Panc1 (cell line): ENCODE measurements at regions not wholly inside any gene's neighbourhood (a gene's known extent, or its start where the extent isn't known, plus 50 kb on each side); places are given as distances from the start of the nearest gene placed in this dataset.

Experiments used
- ATAC-seq: fragments of 200-7000 bp; cut with Tn5 transposase; 2 replicates; pipeline ENCODE4 v1.9.1; 2020; ENCODE audit warnings: mild to moderate bottlenecking, moderate library complexity
- BruUV-seq: library from RNA; stranded (reverse); fragments of 400-500 nt; replicated peaks from 2 replicates; lab custom pipeline; 2021; lab: Mats Ljungman, UMichigan
- CTCF ChIA-PET: fragments of 300-600 bp; sonication (Branson Sonifier 250); formaldehyde crosslinking; loops from one replicate; lab custom pipeline; 2022; ENCODE audit warnings: antibody characterized with exemption; lab: Charles Lee
- POLR2A ChIA-PET: fragments of 300-600 bp; sonication (Branson Sonifier 250); formaldehyde crosslinking; loops from one replicate; lab custom pipeline; 2022; ENCODE audit warnings: antibody characterized with exemption; lab: Charles Lee
- DNase-seq: peaks from one replicate; pipeline ENCODE4 v3.0.0-alpha.2; 2010; ENCODE audit warnings: low read depth, low spot score
- H3K27ac ChIP-seq: 2 replicates; pipeline ENCODE4 v1.5.1; 2011; ENCODE audit warnings: mild to moderate bottlenecking, low read length, inconsistent platforms
- H3K27me3 ChIP-seq: fragments of 200-500 bp; sonication (Bioruptor generic); 2 replicates; pipeline ENCODE4 v1.6.0; 2014; ENCODE audit warnings: low read length, inconsistent platforms; ENCODE audit not compliant: control insufficient read depth, insufficient read depth
- H3K36me3 ChIP-seq: fragments of 200-500 bp; sonication (Bioruptor generic); 2 replicates; pipeline ENCODE4 v1.5.1; 2014; ENCODE audit warnings: inconsistent platforms, mild to moderate bottlenecking, low read length, moderate library complexity; ENCODE audit not compliant: control insufficient read depth, insufficient read depth
- H3K4me1 ChIP-seq: 2 replicates; pipeline ENCODE4 v1.5.1; 2011; ENCODE audit warnings: inconsistent platforms, mild to moderate bottlenecking, low read length, moderate library complexity; ENCODE audit not compliant: control insufficient read depth, insufficient read depth
- H3K4me3 ChIP-seq, 2 experiments: 2 replicates each; pipeline ENCODE4 v1.5.1; 2011 to 2012; ENCODE audit warnings: low read depth in 2 of 2, low read length in 2 of 2, mild to moderate bottlenecking in 2 of 2, inconsistent platforms in 1 of 2, moderate library complexity in 1 of 2
- H3K9me3 ChIP-seq: fragments of 200-500 bp; sonication (Bioruptor generic); 2 replicates; pipeline ENCODE4 v1.5.1; 2014; ENCODE audit warnings: low read depth, mild to moderate bottlenecking, inconsistent platforms, low read length, moderate library complexity; ENCODE audit not compliant: control insufficient read depth, insufficient read depth
- CTCF ChIP-seq: fragments of 450-650 bp; IDR thresholded peaks from 2 replicates; pipeline ENCODE4 v1.5.1; 2017; ENCODE audit warnings: mild to moderate bottlenecking
- POLR2AphosphoS5 ChIP-seq: IDR thresholded peaks from 2 replicates; pipeline ENCODE4 v1.6.1; 2012; ENCODE audit warnings: mild to moderate bottlenecking, low read depth, low read length, moderate library complexity
- REST ChIP-seq, 2 experiments: IDR thresholded peaks; 2 replicates each; pipeline ENCODE4 v1.6.1; 2011 to 2012; ENCODE audit warnings: low read depth in 2 of 2, control low read depth in 1 of 2, low read length in 1 of 2, mild to moderate bottlenecking in 1 of 2, moderate library complexity in 1 of 2; ENCODE audit not compliant: insufficient read depth in 1 of 2
- SIN3A ChIP-seq: IDR thresholded peaks from 2 replicates; pipeline ENCODE4 v1.6.1; 2012; ENCODE audit warnings: low read depth, mild to moderate bottlenecking, low read length, moderate library complexity, borderline replicate concordance; ENCODE audit not compliant: insufficient read depth
- TCF7L2 ChIP-seq: IDR thresholded peaks from 2 replicates; pipeline ENCODE4 v1.6.1; 2011; ENCODE audit warnings: mild to moderate bottlenecking, low read depth, low read length, inconsistent platforms
- in situ Hi-C: cut with HindIII; loops from 2 replicates; pipeline ENCODE4 v1.10.0; 2016; ENCODE audit warnings: low sequenced_read_pairs, low pct_unique_long_range_greater_than_20kb
- intact Hi-C: fragments of 100-400 bp; cut with micrococcal nuclease; formaldehyde crosslinking; loops from one replicate; pipeline ENCODE4 v1.10.0; 2022; ENCODE audit not compliant: unreplicated experiment

GRCh38 chr22:27687984-27688545 is 113.5 kb downstream of the MN1 start:
- no TSS peak for BruUV-seq
- DNase-seq (no peak), ATAC-seq (no peak)
- H3K27me3 ChIP-seq, result no peaks in the 10 kb centered on the region
- in situ Hi-C loops (no loop called here), intact Hi-C loops (no loop called here)
- H3K4me3 ChIP-seq, result no peak overlapping the region
- no peaks in the 10 kb centered on the region for H3K36me3 ChIP-seq
- TF ChIP-seq CTCF (no peak), SIN3A (no peak), TCF7L2 (no peak), POLR2AphosphoS5 (no peak), REST (IDR thresholded peaks at IDR 0.05; ENCODE audit: insufficient read depth in 1 of 2, low read depth in 2 of 2, low read length in 1 of 2) (no peak)
- ChIA-PET POLR2A (no interaction called here), CTCF (no interaction called here)
- no peaks in the 10 kb centered on the region for H3K4me1 ChIP-seq
- no peaks in the 10 kb centered on the region for H3K9me3 ChIP-seq
- no peak overlapping the region for H3K27ac ChIP-seq

- POLR2A ChIA-PET, result no interaction called here
- Histone ChIP-seq H3K4me3 (no peak overlapping the region), H3K36me3 (no peaks in the 10 kb centered on the region), H3K27ac (no peak overlapping the region), H3K4me1 (no peaks in the 10 kb centered on the region), H3K9me3 (no peaks in the 10 kb centered on the region), H3K27me3 (no peaks in the 10 kb centered on the region; the same call in 1 of the 2 replicates)
- no peak for DNase-seq
- no TSS peak for BruUV-seq
- ATAC-seq, result no peak
- CTCF ChIA-PET, result no interaction called here
- no peak for TF ChIP-seq CTCF
- no peak for TF ChIP-seq TCF7L2
- no peak for TF ChIP-seq REST (IDR thresholded peaks at IDR 0.05; ENCODE audit: insufficient read depth in 1 of 2, low read depth in 2 of 2, low read length in 1 of 2)
- TF ChIP-seq SIN3A, result no peak
- no peak for TF ChIP-seq POLR2AphosphoS5
- in situ Hi-C loops, result no loop called here
- intact Hi-C loops, result no loop called here
These were observed 111.9 kb downstream of the MN1 start for GRCh38 chr22:27689664-27690063.
